Osteoblast (primary cell): ENCODE measurements at regions not wholly inside any gene's neighbourhood (a gene's known extent, or its start where the extent isn't known, plus 50 kb on each side); places are given as distances from the start of the nearest gene placed in this dataset.

Experiments used
- DNase-seq: peaks from one replicate; pipeline ENCODE4 v3.0.0; 2011; ENCODE audit warnings: low spot score, mixed read lengths; ENCODE audit not compliant: insufficient read length; ENCODE audit errors: missing footprints
- H2AFZ ChIP-seq: 2 replicates; pipeline ENCODE4 v1.6.0; 2011; ENCODE audit warnings: mild to moderate bottlenecking, low read length
- H3K27ac ChIP-seq: 2 replicates; pipeline ENCODE4 v1.5.1; 2011; ENCODE audit warnings: mild to moderate bottlenecking, low read depth, low read length, moderate library complexity
- H3K27me3 ChIP-seq: 2 replicates; pipeline ENCODE4 v1.6.0; 2012; ENCODE audit warnings: mild to moderate bottlenecking, control low read depth, inconsistent platforms, low read length, moderate library complexity; ENCODE audit not compliant: insufficient read depth
- H3K36me3 ChIP-seq: 2 replicates; pipeline ENCODE4 v1.5.1; 2011; ENCODE audit warnings: mild to moderate bottlenecking, low read length, control low read depth, moderate library complexity; ENCODE audit not compliant: insufficient read depth
- H3K4me1 ChIP-seq: 2 replicates; pipeline ENCODE4 v1.5.1; 2011; ENCODE audit warnings: mild to moderate bottlenecking, low read length, control low read depth, moderate library complexity; ENCODE audit not compliant: insufficient read depth
- H3K4me2 ChIP-seq: 2 replicates; pipeline ENCODE4 v1.6.0; 2011; ENCODE audit warnings: mild to moderate bottlenecking, low read length; ENCODE audit not compliant: insufficient read depth
- H3K4me3 ChIP-seq: fragments of 200-600 bp; sonication (generic); 3 replicates; pipeline ENCODE4 v1.5.1; 2012; ENCODE audit warnings: mild to moderate bottlenecking, low read length, inconsistent platforms; ENCODE audit not compliant: insufficient read depth
- H3K79me2 ChIP-seq: 2 replicates; pipeline ENCODE4 v1.6.0; 2012; ENCODE audit warnings: mild to moderate bottlenecking, low read length, control low read depth, inconsistent platforms; ENCODE audit not compliant: insufficient read depth
- H3K9me3 ChIP-seq: 2 replicates; pipeline ENCODE4 v1.5.1; 2011; ENCODE audit warnings: low read depth, low read length, control low read depth
- H4K20me1 ChIP-seq: 2 replicates; pipeline ENCODE4 v1.6.0; 2012; ENCODE audit warnings: mild to moderate bottlenecking, low read length, control low read depth; ENCODE audit not compliant: insufficient read depth
- TF ChIP-seq, protein P1 (sequence below): IDR thresholded peaks from 2 replicates; pipeline ENCODE4 v1.5.1; 2011; ENCODE audit warnings: mild to moderate bottlenecking, low read depth, low read length, moderate library complexity; ENCODE audit errors: extremely low read depth

DNA sequence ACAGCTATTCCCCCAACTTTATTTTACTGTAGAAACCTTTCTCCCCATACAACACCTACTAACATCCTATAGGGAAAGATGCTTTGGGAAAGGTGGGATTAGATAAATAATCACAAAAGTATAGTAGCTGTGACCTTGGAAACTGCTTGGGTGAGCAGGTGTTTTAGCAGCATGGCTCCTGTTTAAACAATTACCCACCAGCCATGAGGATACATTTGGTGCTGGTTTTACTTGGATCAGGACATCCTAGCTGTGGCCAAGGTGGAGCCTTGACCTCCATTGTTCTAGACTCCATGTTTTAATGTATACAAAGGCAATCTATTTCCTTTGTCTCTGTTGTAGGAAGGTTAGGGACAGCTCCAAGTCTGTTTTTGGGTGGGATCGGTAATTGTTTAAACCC is 56.8 kb upstream of the ALDH1B1 start:
- H3K79me2 ChIP-seq: no peaks in the 10 kb centered on the region
- no peak for DNase-seq
- H3K27ac ChIP-seq: no peak overlapping the region
- no peak overlapping the region for H3K4me2 ChIP-seq
- no peaks in the 10 kb centered on the region for H3K36me3 ChIP-seq
- no peak overlapping the region for H2AFZ ChIP-seq
- no peaks in the 10 kb centered on the region for H4K20me1 ChIP-seq
- TF ChIP-seq, protein P1, sequence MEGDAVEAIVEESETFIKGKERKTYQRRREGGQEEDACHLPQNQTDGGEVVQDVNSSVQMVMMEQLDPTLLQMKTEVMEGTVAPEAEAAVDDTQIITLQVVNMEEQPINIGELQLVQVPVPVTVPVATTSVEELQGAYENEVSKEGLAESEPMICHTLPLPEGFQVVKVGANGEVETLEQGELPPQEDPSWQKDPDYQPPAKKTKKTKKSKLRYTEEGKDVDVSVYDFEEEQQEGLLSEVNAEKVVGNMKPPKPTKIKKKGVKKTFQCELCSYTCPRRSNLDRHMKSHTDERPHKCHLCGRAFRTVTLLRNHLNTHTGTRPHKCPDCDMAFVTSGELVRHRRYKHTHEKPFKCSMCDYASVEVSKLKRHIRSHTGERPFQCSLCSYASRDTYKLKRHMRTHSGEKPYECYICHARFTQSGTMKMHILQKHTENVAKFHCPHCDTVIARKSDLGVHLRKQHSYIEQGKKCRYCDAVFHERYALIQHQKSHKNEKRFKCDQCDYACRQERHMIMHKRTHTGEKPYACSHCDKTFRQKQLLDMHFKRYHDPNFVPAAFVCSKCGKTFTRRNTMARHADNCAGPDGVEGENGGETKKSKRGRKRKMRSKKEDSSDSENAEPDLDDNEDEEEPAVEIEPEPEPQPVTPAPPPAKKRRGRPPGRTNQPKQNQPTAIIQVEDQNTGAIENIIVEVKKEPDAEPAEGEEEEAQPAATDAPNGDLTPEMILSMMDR: no peak
- peaks cover 30% of the 10 kb centered on the region for H3K27me3 ChIP-seq
- H3K9me3 ChIP-seq: no peaks in the 10 kb centered on the region
- peaks cover 5% of the 10 kb centered on the region for H3K4me1 ChIP-seq
- no peak overlapping the region for H3K4me3 ChIP-seq

DNA sequence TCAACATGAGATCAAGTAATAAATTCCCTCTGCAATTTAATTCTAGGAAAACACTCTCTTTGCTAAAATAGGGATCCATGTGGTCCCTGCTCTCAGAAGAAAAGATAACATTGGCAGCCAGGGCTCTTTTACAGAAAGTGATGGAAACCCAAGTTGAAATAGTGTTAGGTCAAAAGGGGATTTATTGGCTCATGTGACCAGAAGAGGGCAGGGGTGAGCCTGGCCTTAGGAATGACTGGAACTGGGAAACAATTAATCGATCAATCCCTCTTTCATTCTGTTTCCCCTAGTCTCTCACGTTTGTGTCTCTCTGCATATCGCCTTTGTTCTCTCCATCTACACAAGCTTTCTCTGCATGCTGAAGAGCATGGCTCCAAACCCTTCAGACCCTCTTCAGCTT is 58.3 kb upstream of the ALDH1B1 start:
- Histone ChIP-seq H3K4me1 (peaks cover 2% of the 10 kb centered on the region), H3K27ac (no peak overlapping the region), H3K4me2 (no peak overlapping the region), H2AFZ (no peak overlapping the region), H3K27me3 (peaks cover 30% of the 10 kb centered on the region), H3K9me3 (no peaks in the 10 kb centered on the region), H3K36me3 (no peaks in the 10 kb centered on the region), H3K79me2 (no peaks in the 10 kb centered on the region), H4K20me1 (no peaks in the 10 kb centered on the region), H3K4me3 (no peak overlapping the region)
- TF ChIP-seq, protein P1: peak; percentile 39
- no peak for DNase-seq

DNA sequence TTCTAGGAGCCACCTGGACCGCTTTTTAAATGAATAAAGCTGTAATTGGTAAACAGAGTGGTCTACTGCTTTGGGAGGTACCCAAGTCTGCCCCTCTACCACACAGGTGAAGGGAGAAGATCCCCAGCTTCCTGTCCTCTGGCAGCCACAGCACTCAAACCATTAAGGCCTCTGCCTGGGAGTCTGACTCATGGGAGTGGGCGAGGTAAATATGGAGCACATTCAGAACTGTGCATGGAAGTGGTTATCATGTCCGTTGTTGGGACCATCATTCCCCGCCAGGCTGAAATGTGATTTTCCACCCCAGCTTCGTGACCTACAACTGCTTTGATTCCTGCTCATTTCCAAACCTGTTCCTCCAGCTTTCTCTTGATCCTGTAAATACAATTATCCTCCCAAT is 59.5 kb upstream of the ALDH1B1 start:
- no peaks in the 10 kb centered on the region for H3K4me1 ChIP-seq
- no peaks in the 10 kb centered on the region for H3K36me3 ChIP-seq
- H3K27me3 ChIP-seq: peaks cover 33% of the 10 kb centered on the region
- H3K27ac ChIP-seq: no peak overlapping the region
- H3K4me2 ChIP-seq: no peak overlapping the region
- H4K20me1 ChIP-seq: no peaks in the 10 kb centered on the region
- H3K9me3 ChIP-seq: no peaks in the 10 kb centered on the region
- no peak overlapping the region for H3K4me3 ChIP-seq
- no peaks in the 10 kb centered on the region for H3K79me2 ChIP-seq
- no peak overlapping the region for H2AFZ ChIP-seq
- TF ChIP-seq, protein P1: no peak
- no peak for DNase-seq

DNA sequence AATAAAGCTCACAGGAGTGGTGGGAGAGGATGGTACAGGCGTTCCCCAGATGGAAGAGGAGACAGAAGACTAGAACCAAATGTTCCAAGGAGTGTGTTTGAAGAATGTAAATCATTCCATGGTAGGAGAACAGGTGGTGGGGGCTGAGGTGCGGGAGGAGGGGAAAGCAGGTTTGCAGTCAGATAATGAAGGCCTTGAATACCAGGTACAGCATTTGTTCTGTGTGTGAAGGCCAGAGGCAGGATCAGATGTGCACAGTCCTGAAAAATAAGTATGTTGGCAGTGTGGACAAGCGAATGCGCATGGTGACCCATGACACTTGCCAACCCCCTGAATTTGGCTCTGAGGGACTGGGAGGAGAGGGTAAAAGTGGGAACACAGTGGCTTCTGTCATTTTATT is 59.9 kb upstream of the ALDH1B1 start:
- TF ChIP-seq, protein P1: no peak
- Histone ChIP-seq H3K4me1 (no peaks in the 10 kb centered on the region), H3K4me2 (no peak overlapping the region), H3K36me3 (no peaks in the 10 kb centered on the region), H3K27me3 (peaks cover 32% of the 10 kb centered on the region), H3K9me3 (no peaks in the 10 kb centered on the region), H3K4me3 (no peak overlapping the region), H2AFZ (no peak overlapping the region), H3K27ac (no peak overlapping the region), H3K79me2 (no peaks in the 10 kb centered on the region), H4K20me1 (no peaks in the 10 kb centered on the region)
- no peak for DNase-seq
